GM12865 (cell line): ENCODE measurements at regions not wholly inside any gene's neighbourhood (a gene's known extent, or its start where the extent isn't known, plus 50 kb on each side); places are given as distances from the start of the nearest gene placed in this dataset.

Experiments used
- DNase-seq: peaks from one replicate; pipeline ENCODE4 v3.0.0; 2010; ENCODE audit warnings: low read depth
- H3K4me3 ChIP-seq: 2 replicates; pipeline ENCODE4 v1.5.1; 2011; ENCODE audit warnings: mild to moderate bottlenecking, low read depth, low read length, control low read depth
- TF ChIP-seq, protein P1 (sequence below): IDR thresholded peaks from 2 replicates; pipeline ENCODE4 v1.5.1; 2011; ENCODE audit warnings: low read length, control low read depth, low read depth, inconsistent platforms; ENCODE audit not compliant: insufficient read depth; ENCODE audit errors: missing control alignments

DNA sequence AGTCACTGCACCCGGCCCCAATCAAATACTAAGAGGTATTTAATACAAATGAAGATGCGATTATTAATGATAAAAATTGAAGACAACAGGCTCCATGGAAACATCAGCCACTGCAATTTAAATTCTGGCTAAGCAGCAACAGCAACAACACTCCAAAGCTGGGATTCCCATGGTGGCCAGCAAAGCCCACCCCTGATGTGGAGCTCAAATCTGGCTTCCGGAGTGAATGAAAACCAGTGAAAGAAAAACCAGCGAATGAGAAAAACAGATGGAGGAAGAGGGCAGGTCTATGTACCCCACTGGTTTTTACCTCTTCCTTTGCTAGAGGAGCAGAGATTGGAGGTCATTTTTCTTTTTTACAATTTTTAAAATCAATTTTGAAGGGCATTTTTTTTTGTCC is 135.9 kb upstream of the PDE10A start:
- H3K4me3 ChIP-seq, result no peak overlapping the region
- no peak for DNase-seq
- TF ChIP-seq, protein P1, sequence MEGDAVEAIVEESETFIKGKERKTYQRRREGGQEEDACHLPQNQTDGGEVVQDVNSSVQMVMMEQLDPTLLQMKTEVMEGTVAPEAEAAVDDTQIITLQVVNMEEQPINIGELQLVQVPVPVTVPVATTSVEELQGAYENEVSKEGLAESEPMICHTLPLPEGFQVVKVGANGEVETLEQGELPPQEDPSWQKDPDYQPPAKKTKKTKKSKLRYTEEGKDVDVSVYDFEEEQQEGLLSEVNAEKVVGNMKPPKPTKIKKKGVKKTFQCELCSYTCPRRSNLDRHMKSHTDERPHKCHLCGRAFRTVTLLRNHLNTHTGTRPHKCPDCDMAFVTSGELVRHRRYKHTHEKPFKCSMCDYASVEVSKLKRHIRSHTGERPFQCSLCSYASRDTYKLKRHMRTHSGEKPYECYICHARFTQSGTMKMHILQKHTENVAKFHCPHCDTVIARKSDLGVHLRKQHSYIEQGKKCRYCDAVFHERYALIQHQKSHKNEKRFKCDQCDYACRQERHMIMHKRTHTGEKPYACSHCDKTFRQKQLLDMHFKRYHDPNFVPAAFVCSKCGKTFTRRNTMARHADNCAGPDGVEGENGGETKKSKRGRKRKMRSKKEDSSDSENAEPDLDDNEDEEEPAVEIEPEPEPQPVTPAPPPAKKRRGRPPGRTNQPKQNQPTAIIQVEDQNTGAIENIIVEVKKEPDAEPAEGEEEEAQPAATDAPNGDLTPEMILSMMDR, result no peak

DNA sequence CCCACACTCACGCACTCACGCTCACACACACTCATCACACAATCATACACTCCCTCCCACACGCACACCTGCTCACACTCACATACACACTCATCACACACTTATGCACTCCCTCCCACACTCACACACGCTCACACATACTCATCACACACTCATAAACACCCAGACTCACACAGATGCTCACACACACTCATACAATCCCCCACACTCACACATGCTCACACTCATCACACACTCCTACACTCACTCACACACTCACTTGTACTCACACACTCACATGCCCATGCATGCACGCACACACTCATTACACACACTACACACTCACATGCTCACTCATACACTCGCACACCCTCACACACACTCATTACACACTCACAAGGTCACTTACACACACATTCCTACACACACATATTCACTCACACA is 131.1 kb upstream of the PDE10A start:
- H3K4me3 ChIP-seq, result no peak overlapping the region
- TF ChIP-seq, protein P1, result no peak
- DNase-seq, result no peak

DNA sequence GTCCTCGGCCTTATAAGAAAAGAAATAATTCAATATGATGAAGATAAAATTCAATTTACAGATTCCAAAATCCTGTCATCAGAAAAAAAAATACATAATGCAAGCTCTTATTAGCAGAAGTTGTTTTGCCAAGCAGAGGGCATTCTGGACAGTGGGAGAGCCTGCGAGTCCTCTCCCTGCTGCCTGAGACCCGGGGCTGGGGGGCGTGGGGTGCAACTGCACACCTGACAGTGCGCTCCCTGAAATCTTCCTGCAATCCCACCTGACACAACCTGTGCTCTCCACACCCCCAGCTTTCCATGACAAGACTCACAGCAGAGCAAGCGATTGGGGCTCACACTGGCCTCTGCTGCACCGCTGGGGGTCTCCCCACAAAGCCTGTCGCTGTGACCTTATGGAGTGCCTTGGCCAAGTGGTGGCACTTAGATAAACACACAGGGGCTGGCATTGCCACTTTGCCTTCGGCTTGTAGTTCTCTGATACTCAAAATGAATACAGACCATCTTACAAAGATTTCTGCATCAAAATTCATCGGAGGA is 130.3 kb upstream of the PDE10A start:
- no peak for DNase-seq
- TF ChIP-seq, protein P1, result no peak
- H3K4me3 ChIP-seq, result no peak overlapping the region

DNA sequence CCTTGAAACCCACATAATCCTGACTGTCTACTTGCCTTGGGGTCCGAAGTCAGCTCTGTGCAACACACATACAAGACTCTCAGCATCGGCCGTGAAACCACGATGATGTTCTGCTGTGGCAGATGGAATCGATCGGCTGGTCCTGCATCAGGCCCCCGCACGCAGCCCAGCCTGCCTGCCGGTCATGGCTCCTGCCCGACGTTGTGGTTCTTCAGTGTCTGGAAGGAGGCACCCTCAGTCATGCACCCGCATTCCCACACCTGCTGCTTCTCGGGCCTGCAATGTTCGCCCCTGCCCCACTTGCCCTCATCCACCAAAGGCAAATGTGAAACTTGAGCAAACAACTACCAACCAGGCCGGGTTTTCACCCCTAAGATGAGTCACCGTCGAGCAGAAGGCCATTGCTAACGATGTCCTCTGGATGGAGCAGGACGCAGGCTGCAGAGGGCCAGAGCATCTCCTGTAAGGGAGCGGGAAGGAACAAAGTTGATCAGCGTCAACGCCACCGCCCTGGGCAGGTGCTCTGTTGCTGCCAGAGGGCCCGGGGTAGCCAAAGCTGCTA is 128.9 kb upstream of the PDE10A start:
- TF ChIP-seq, protein P1, result no peak
- H3K4me3 ChIP-seq, result no peak overlapping the region
- no peak for DNase-seq

DNA sequence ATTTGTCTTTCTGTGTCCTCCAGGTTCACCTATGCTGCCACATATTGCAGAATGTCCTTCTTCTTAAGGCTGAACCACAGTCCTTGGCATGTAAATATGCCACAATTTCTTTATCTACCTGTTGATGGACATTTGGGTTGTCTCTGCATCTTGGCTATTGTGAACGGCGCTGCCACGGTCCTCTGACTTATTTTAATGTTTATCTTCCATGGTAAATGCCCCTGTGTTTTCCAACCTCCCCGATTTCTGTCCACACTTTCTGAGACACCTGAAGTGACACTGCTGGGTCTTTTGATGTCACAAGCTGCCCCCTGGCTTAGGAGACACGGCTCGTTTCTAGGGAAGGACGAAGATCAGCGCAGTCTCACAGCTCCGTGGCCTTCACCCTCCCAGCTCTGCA is 128.3 kb upstream of the PDE10A start:
- no peak for DNase-seq
- TF ChIP-seq, protein P1, result no peak
- H3K4me3 ChIP-seq, result no peak overlapping the region

DNA sequence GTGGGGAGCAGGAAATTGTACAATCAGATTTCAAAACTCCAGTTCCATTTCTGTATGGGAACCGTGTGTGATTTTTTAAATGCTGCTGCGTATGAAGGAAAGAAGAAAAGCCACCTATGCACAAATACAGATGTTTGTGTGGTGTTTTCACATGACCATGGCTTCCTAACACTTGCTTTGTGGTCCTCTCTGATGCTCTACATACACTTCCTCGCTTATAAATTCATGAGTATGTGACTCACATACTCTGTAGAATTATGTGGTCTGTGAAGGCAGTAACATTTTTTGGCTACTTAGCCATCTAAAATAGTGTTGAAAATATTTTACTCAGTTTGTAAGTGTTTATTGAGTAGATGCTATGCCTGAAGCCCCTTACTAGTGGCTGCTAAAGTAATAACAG is 119.8 kb upstream of the PDE10A start:
- TF ChIP-seq, protein P1, result no peak
- no peak for DNase-seq

DNA sequence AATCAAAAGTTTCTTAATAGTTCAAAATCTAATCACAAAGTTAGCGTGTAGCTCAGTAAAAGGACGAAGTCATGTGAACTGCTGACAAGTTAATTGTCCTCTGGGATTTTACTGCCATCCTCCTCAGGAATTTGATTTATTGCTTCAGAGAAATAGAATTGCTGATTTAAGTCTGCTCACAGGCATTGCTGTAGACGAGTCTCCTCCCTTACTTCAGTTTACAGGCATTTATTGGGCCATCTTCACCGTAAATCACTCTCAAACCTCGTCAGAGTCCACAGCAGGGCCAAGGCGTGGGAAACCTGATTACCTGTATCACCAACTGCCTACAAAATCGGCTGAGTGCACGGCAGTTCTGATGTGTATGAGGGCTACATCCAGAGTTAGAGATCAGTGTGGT is 119.1 kb upstream of the PDE10A start:
- TF ChIP-seq, protein P1, result no peak
- DNase-seq, result no peak
- H3K4me3 ChIP-seq, result no peak overlapping the region

More for the DNA sequence above, 119.8 kb upstream of the PDE10A start:
- no peak overlapping the region for H3K4me3 ChIP-seq
